Activated B cell treated with CpG ODN at 0.5 μM for 24 hours (primary cell): ENCODE measurements at regions not wholly inside any gene's neighbourhood (a gene's known extent, or its start where the extent isn't known, plus 50 kb on each side); places are given as distances from the start of the nearest gene placed in this dataset.

Source experiments
- ATAC-seq: fragments of 200-7000 bp; cut with Tn5 transposase; one replicate; pipeline ENCODE4 v1.10.0; 2021; ENCODE audit warnings: low read depth, mild to moderate bottlenecking, moderate library complexity
- CTCF ChIA-PET: fragments of 350-600 bp; sonication (Branson Sonifier 250); formaldehyde crosslinking; loops from one replicate; lab custom pipeline; 2021; ENCODE audit warnings: antibody characterized with exemption; lab: Charles Lee
- POLR2A ChIA-PET: fragments of 350-600 bp; sonication (Branson Sonifier 250); formaldehyde crosslinking; loops from one replicate; lab custom pipeline; 2021; ENCODE audit warnings: antibody characterized with exemption; lab: Charles Lee
- DNase-seq: peaks from one replicate; pipeline ENCODE4 v3.0.0; 2022
- H3K27ac Mint-ChIP-seq: one replicate; pipeline ENCODE4 v1.8.0; 2020; ENCODE audit warnings: mixed read lengths
- H3K27me3 Mint-ChIP-seq: one replicate; pipeline ENCODE4 v1.8.0; 2021; ENCODE audit warnings: mixed read lengths
- H3K36me3 Mint-ChIP-seq: one replicate; pipeline ENCODE4 v1.8.0; 2021; ENCODE audit warnings: low read depth, mixed read lengths
- H3K4me1 Mint-ChIP-seq: one replicate; pipeline ENCODE4 v1.8.0; 2021; ENCODE audit warnings: mixed read lengths
- H3K4me3 Mint-ChIP-seq: one replicate; pipeline ENCODE4 v1.8.0; 2020; ENCODE audit warnings: mild to moderate bottlenecking, mixed read lengths
- H3K9me3 Mint-ChIP-seq: one replicate; pipeline ENCODE4 v1.8.0; 2020; ENCODE audit warnings: mixed read lengths
- CTCF ChIP-seq: fragments of 200-600 bp; IDR thresholded peaks from one replicate; pipeline ENCODE4 v1.8.0; 2022; ENCODE audit warnings: antibody characterized with exemption, mild to moderate bottlenecking
- intact Hi-C: fragments of 100-400 bp; cut with micrococcal nuclease; formaldehyde crosslinking; loops from one replicate; pipeline ENCODE4 v1.15.1; 2024

- TF ChIP-seq CTCF, result no peak
- peaks cover 22% of the 10 kb centered on the region for H3K4me1 Mint-ChIP-seq
- ChIA-PET CTCF (interaction anchor here (1.4 to 3.7 kb wide), 4 partner anchors 78 to 140 kb away, joined by 13 to 97 read pairs (median 48); no protein-coding TSS in a partner anchor), POLR2A (no interaction called here)
- intact Hi-C loops, result loop anchor here (1.0 to 10.0 kb wide), 6 partner anchors 56 to 1352 kb away; no protein-coding TSS in a partner anchor
- no peak overlapping the region for H3K27ac Mint-ChIP-seq
- no peak for ATAC-seq
- H3K36me3 Mint-ChIP-seq, result no peaks in the 10 kb centered on the region
- H3K4me3 Mint-ChIP-seq, result no peak overlapping the region
- peaks cover 29% of the 10 kb centered on the region for H3K27me3 Mint-ChIP-seq
- no peak for DNase-seq
- no peaks in the 10 kb centered on the region for H3K9me3 Mint-ChIP-seq
Observed at GRCh38 chr11:10932976-10933375, 75.1 kb upstream of the ZBED5 start.

GRCh38 chr11:10931761-10932670, 74.2 kb upstream of the ZBED5 start:
- ChIA-PET CTCF (interaction anchor here (1.1 to 3.7 kb wide), 6 partner anchors 20 to 856 kb away, joined by 4 to 70 read pairs (median 6); no protein-coding TSS in a partner anchor), POLR2A (interaction anchor here (1.2 to 3.7 kb wide), 3 partner anchors 12 to 123 kb away, joined by 3 to 21 read pairs (median 10); partner anchors contain the start of genes EIF4G2 and ZBED5)
- no peak for TF ChIP-seq CTCF
- peaks cover 22% of the 10 kb centered on the region for H3K4me1 Mint-ChIP-seq
- intact Hi-C loops, result loop anchor here (2.0 to 10.0 kb wide), 3 partner anchors 55 to 1353 kb away; partner anchors contain the start of gene ZBED5
- DNase-seq (no peak), ATAC-seq (no peak)
- H3K36me3 Mint-ChIP-seq, result no peaks in the 10 kb centered on the region
- H3K27me3 Mint-ChIP-seq, result peaks cover 29% of the 10 kb centered on the region
- H3K4me3 Mint-ChIP-seq, result peak overlapping the region; percentile 81
- no peaks in the 10 kb centered on the region for H3K9me3 Mint-ChIP-seq
- H3K27ac Mint-ChIP-seq, result no peak overlapping the region

- peak; percentile 42 for DNase-seq
- no peak overlapping the region for H3K27ac Mint-ChIP-seq
- TF ChIP-seq CTCF, result no peak
- POLR2A ChIA-PET, result interaction anchor here (0.6 to 3.7 kb wide), 4 partner anchors 11 to 122 kb away, joined by 3 to 21 read pairs (median 8); partner anchors contain the start of genes EIF4G2 and ZBED5
- peak; percentile 47 for ATAC-seq
- CTCF ChIA-PET, result interaction anchor here (0.9 to 2.4 kb wide), 6 partner anchors 10 to 857 kb away, joined by 3 to 18 read pairs (median 4); no protein-coding TSS in a partner anchor
- H3K36me3 Mint-ChIP-seq, result no peaks in the 10 kb centered on the region
- H3K9me3 Mint-ChIP-seq, result no peaks in the 10 kb centered on the region
- H3K27me3 Mint-ChIP-seq, result peaks cover 32% of the 10 kb centered on the region
- intact Hi-C loops, result loop anchor here (2.0 to 10.0 kb wide), 3 partner anchors 54 to 1354 kb away; partner anchors contain the start of gene ZBED5
- peak overlapping the region; percentile 81 for H3K4me3 Mint-ChIP-seq
- peaks cover 22% of the 10 kb centered on the region for H3K4me1 Mint-ChIP-seq
Observed at GRCh38 chr11:10930972-10931760, 73.3 kb upstream of the ZBED5 start.

GRCh38 chr11:10930224-10930971, 72.5 kb upstream of the ZBED5 start:
- no peaks in the 10 kb centered on the region for H3K9me3 Mint-ChIP-seq
- CTCF ChIA-PET, result interaction anchor here (0.9 to 2.4 kb wide), 4 partner anchors 10 to 858 kb away, joined by 3 to 18 read pairs (median 4); no protein-coding TSS in a partner anchor
- POLR2A ChIA-PET, result interaction anchor here (1.9 to 3.7 kb wide), 2 partner anchors 73 to 122 kb away, joined by 10 to 21 read pairs; partner anchors contain the start of genes EIF4G2 and ZBED5
- H3K4me1 Mint-ChIP-seq, result peaks cover 22% of the 10 kb centered on the region
- no peak overlapping the region for H3K27ac Mint-ChIP-seq
- no peak for TF ChIP-seq CTCF
- no peaks in the 10 kb centered on the region for H3K36me3 Mint-ChIP-seq
- no peak for ATAC-seq
- DNase-seq, result no peak
- H3K27me3 Mint-ChIP-seq, result peaks cover 32% of the 10 kb centered on the region
- peak overlapping the region; percentile 81 for H3K4me3 Mint-ChIP-seq
- intact Hi-C loops, result loop anchor here (2.0 to 10.0 kb wide), 3 partner anchors 53 to 1354 kb away; partner anchors contain the start of gene ZBED5
